ENCODE measurements at regions not wholly inside any gene's neighbourhood (a gene's known extent, or its start where the extent isn't known, plus 50 kb on each side); places are given as distances from the start of the nearest gene placed in this dataset.
A peak's percentile ranks its signal among the peaks of the same experiment; 100 is the strongest.

- Histone ChIP-seq H3K9ac (no peak overlapping the region), H3K4me2 (no peak overlapping the region), H3K4me3 (no peak overlapping the region), H2AFZ (replicated peaks) (no peak overlapping the region), H4K20me1 (ENCODE audit: low read depth) (no peaks in the 10 kb centered on the region), H3F3A (ENCODE audit: low read depth) (no peaks in the 10 kb centered on the region), H3K27me3 (no peaks in the 10 kb centered on the region), H3K36me3 (no peaks in the 10 kb centered on the region), H3K79me2 (ENCODE audit: low read depth) (no peaks in the 10 kb centered on the region), H3K27ac (no peak overlapping the region), H3K9me3 (ENCODE audit: low read depth) (peaks cover 6% of the 10 kb centered on the region), H3K4me1 (no peaks in the 10 kb centered on the region)
- Mint-ChIP-seq H3K27me3 (ENCODE audit: insufficient read depth, low read depth) (no peaks in the 10 kb centered on the region), H3K9me3 (peaks cover 14% of the 10 kb centered on the region), H3K4me3 (no peak overlapping the region), H3K27ac (no peak overlapping the region), H3K36me3 (no peaks in the 10 kb centered on the region), H3K4me1 (no peaks in the 10 kb centered on the region)
- TF ChIP-seq CTCF (IDR thresholded peaks at IDR 0.05) (peak; percentile 20), EZH2 (IDR thresholded peaks at IDR 0.05) (no peak)
- no peak for DNase-seq (ENCODE audit: low spot score)
Observed at GRCh38 chr3:104635872-104636580, 730.7 kb upstream of the ALCAM start.

GRCh38 chr3:104642827-104643226 lies 723.9 kb upstream of the ALCAM start:
- Mint-ChIP-seq H3K36me3 (no peaks in the 10 kb centered on the region), H3K4me1 (no peaks in the 10 kb centered on the region), H3K27me3 (ENCODE audit: insufficient read depth, low read depth) (no peaks in the 10 kb centered on the region), H3K9me3 (peaks cover 11% of the 10 kb centered on the region), H3K4me3 (no peak overlapping the region), H3K27ac (no peak overlapping the region)
- Histone ChIP-seq H4K20me1 (ENCODE audit: low read depth) (no peaks in the 10 kb centered on the region), H3K9ac (no peak overlapping the region), H3K27ac (no peak overlapping the region), H3K36me3 (no peaks in the 10 kb centered on the region), H3F3A (ENCODE audit: low read depth) (no peaks in the 10 kb centered on the region), H3K4me1 (no peaks in the 10 kb centered on the region), H3K9me3 (ENCODE audit: low read depth) (no peaks in the 10 kb centered on the region), H3K27me3 (no peaks in the 10 kb centered on the region), H2AFZ (replicated peaks) (no peak overlapping the region), H3K4me2 (no peak overlapping the region), H3K4me3 (no peak overlapping the region), H3K79me2 (ENCODE audit: low read depth) (no peaks in the 10 kb centered on the region)
- TF ChIP-seq EZH2phosphoT487 (IDR thresholded peaks at IDR 0.05), result no peak
- no peak for TF ChIP-seq CTCF (IDR thresholded peaks at IDR 0.05)
- no peak for TF ChIP-seq EZH2 (IDR thresholded peaks at IDR 0.05)
- no peak for DNase-seq (ENCODE audit: low spot score)

GRCh38 chr3:104646196-104646595 lies 720.5 kb upstream of the ALCAM start:
- Mint-ChIP-seq H3K9me3 (no peaks in the 10 kb centered on the region), H3K4me1 (no peaks in the 10 kb centered on the region), H3K4me3 (no peak overlapping the region), H3K27me3 (ENCODE audit: insufficient read depth, low read depth) (no peaks in the 10 kb centered on the region), H3K27ac (no peak overlapping the region), H3K36me3 (no peaks in the 10 kb centered on the region)
- no peak for DNase-seq (ENCODE audit: low spot score)
- no peaks in the 10 kb centered on the region for H3K36me3 ChIP-seq
- no peaks in the 10 kb centered on the region for H4K20me1 ChIP-seq (ENCODE audit: low read depth)
- H3K79me2 ChIP-seq (ENCODE audit: low read depth), result no peaks in the 10 kb centered on the region
- no peak overlapping the region for H3K4me3 ChIP-seq
- no peak overlapping the region for H3K4me2 ChIP-seq
- H3K27me3 ChIP-seq, result no peaks in the 10 kb centered on the region
- no peak overlapping the region for H2AFZ ChIP-seq (replicated peaks)
- H3K4me1 ChIP-seq, result no peaks in the 10 kb centered on the region
- H3K9me3 ChIP-seq (ENCODE audit: low read depth), result no peaks in the 10 kb centered on the region
- no peak overlapping the region for H3K9ac ChIP-seq
- H3K27ac ChIP-seq, result no peak overlapping the region
- no peak for TF ChIP-seq EZH2 (IDR thresholded peaks at IDR 0.05)
- no peak for TF ChIP-seq CTCF (IDR thresholded peaks at IDR 0.05)
- no peak for TF ChIP-seq EZH2phosphoT487 (IDR thresholded peaks at IDR 0.05)
- no peaks in the 10 kb centered on the region for H3F3A ChIP-seq (ENCODE audit: low read depth)

Measured in neural progenitor cell (in vitro differentiated cells).